Esophagus squamous epithelium (tissue), 4 donors: ENCODE measurements at regions not wholly inside any gene's neighbourhood (a gene's known extent, or its start where the extent isn't known, plus 50 kb on each side); places are given as distances from the start of the nearest gene placed in this dataset.

Source experiments
- CTCF ChIP-seq, 6 experiments: fragments of 450-650 bp in 4 of 6; fragments of 200-600 bp in 2 of 6; sonication (generic) in 2 of 6; IDR thresholded peaks; one replicate each; pipeline ENCODE4 v1.5.1; 2016 to 2019; ENCODE audit warnings: antibody characterized with exemption in 6 of 6, mild to moderate bottlenecking in 4 of 6, moderate library complexity in 4 of 6
- POLR2A ChIP-seq, 4 donors: fragments of 450-650 bp; IDR thresholded peaks; one replicate each; pipeline ENCODE4 v1.6.1; 2017; ENCODE audit warnings: antibody characterized with exemption in 4 of 4, mild to moderate bottlenecking in 4 of 4, moderate library complexity in 3 of 4

- TF ChIP-seq POLR2A (IDR thresholded peaks at IDR 0.05) (no peak), CTCF (IDR thresholded peaks at IDR 0.05) (no peak)
These were observed 76.0 kb upstream of the SLC25A26 start for GRCh38 chr3:66144568-66145407.
